ENCODE measurements at regions not wholly inside any gene's neighbourhood (a gene's known extent, or its start where the extent isn't known, plus 50 kb on each side); places are given as distances from the start of the nearest gene placed in this dataset.

GRCh38 chr2:223460774-223461211 lies 141.4 kb downstream of the SCG2 start:
- Histone ChIP-seq H3K23ac (ENCODE audit: low read length in 2 of 2) (no peak overlapping the region), H3K4me3 (ENCODE audit: insufficient read depth in 1 of 2, low read depth in 1 of 2, low read length in 2 of 2) (no peak overlapping the region), H2BK120ac (ENCODE audit: low read depth, low read length) (no peak overlapping the region), H4K8ac (ENCODE audit: low read length) (peak overlapping the region; percentile 52), H3K27me3 (ENCODE audit: control insufficient read depth in 1 of 2, insufficient read depth in 1 of 2, low read length in 2 of 2) (no peaks in the 10 kb centered on the region), H2BK15ac (ENCODE audit: low read depth, poor library complexity, severe bottlenecking) (no peak overlapping the region), H2AK5ac (ENCODE audit: low read length, severe bottlenecking) (no peak overlapping the region), H3K14ac (ENCODE audit: low read length in 2 of 2) (no peak overlapping the region), H3K27ac (ENCODE audit: low read length, poor library complexity, severe bottlenecking) (peak overlapping the region; percentile 5), H3K9ac (ENCODE audit: low read length) (peak overlapping the region; percentile 44), H2AFZ (ENCODE audit: low read depth, low read length) (no peak overlapping the region), H3K18ac (ENCODE audit: low read depth in 1 of 2, low read length in 2 of 2) (peak overlapping the region; percentile 44 to 82), H3K4me2 (ENCODE audit: low read length, poor library complexity, severe bottlenecking) (no peak overlapping the region), H2BK12ac (ENCODE audit: low read length in 2 of 2) (peak overlapping the region in 1 of 2 experiments; percentile 87), H3K36me3 (ENCODE audit: control insufficient read depth in 1 of 2, insufficient read depth in 2 of 2, low read depth in 1 of 2, low read length in 2 of 2) (no peaks in the 10 kb centered on the region), H2BK5ac (ENCODE audit: low read depth, low read length, poor library complexity, severe bottlenecking) (no peak overlapping the region), H3K4ac (ENCODE audit: low read depth in 1 of 2, low read length in 2 of 2) (peak overlapping the region in 1 of 2 experiments; percentile 60), H3K4me1 (ENCODE audit: control insufficient read depth, insufficient read depth, low read depth, low read length) (peaks cover 1% of the 10 kb centered on the region), H3K79me1 (replicated peaks; ENCODE audit: low read length, poor library complexity, severe bottlenecking) (no peaks in the 10 kb centered on the region), H4K91ac (ENCODE audit: low read length) (peak overlapping the region; percentile 25), H3K9me3 (ENCODE audit: control insufficient read depth, low read length) (peaks cover 12% of the 10 kb centered on the region)
- peak; percentile 82 for DNase-seq

GRCh38 chr2:223464071-223464470 lies 138.1 kb downstream of the SCG2 start:
- H3K18ac ChIP-seq (ENCODE audit: low read depth in 1 of 2, low read length in 2 of 2), result peak overlapping the region; percentile 75 to 83
- WGBS, result 100% methylated on average over 1 of the region's 2 CpGs
- H3K79me1 ChIP-seq (replicated peaks; ENCODE audit: low read length, poor library complexity, severe bottlenecking), result no peaks in the 10 kb centered on the region
- no peak overlapping the region for H3K23ac ChIP-seq (ENCODE audit: low read length in 2 of 2)
- no peak overlapping the region for H3K9ac ChIP-seq (ENCODE audit: low read length)
- H2BK120ac ChIP-seq (ENCODE audit: low read depth, low read length), result peak overlapping the region; percentile 42
- no peak overlapping the region for H3K4me2 ChIP-seq (ENCODE audit: low read length, poor library complexity, severe bottlenecking)
- DNase-seq, result no peak
- H2BK5ac ChIP-seq (ENCODE audit: low read depth, low read length, poor library complexity, severe bottlenecking), result no peak overlapping the region
- H3K27me3 ChIP-seq (ENCODE audit: control insufficient read depth in 1 of 2, insufficient read depth in 1 of 2, low read length in 2 of 2), result no peaks in the 10 kb centered on the region
- no peaks in the 10 kb centered on the region for H3K36me3 ChIP-seq (ENCODE audit: control insufficient read depth in 1 of 2, insufficient read depth in 2 of 2, low read depth in 1 of 2, low read length in 2 of 2)
- H2BK15ac ChIP-seq (ENCODE audit: low read depth, poor library complexity, severe bottlenecking), result no peak overlapping the region
- peak overlapping the region; percentile 74 for H4K91ac ChIP-seq (ENCODE audit: low read length)
- H2BK12ac ChIP-seq (ENCODE audit: low read length in 2 of 2), result peak overlapping the region in 1 of 2 experiments; percentile 83
- H2AK5ac ChIP-seq (ENCODE audit: low read length, severe bottlenecking), result no peak overlapping the region
- peak overlapping the region in 1 of 2 experiments; percentile 57 for H3K4ac ChIP-seq (ENCODE audit: low read depth in 1 of 2, low read length in 2 of 2)
- H3K4me1 ChIP-seq (ENCODE audit: control insufficient read depth, insufficient read depth, low read depth, low read length), result peaks cover 5% of the 10 kb centered on the region
- H4K8ac ChIP-seq (ENCODE audit: low read length), result peak overlapping the region; percentile 66
- H3K27ac ChIP-seq (ENCODE audit: low read length, poor library complexity, severe bottlenecking), result no peak overlapping the region
- H2AFZ ChIP-seq (ENCODE audit: low read depth, low read length), result no peak overlapping the region
- peaks cover 12% of the 10 kb centered on the region for H3K9me3 ChIP-seq (ENCODE audit: control insufficient read depth, low read length)
- peak overlapping the region in 1 of 2 experiments; percentile 3 for H3K14ac ChIP-seq (ENCODE audit: low read length in 2 of 2)
- no peak overlapping the region for H3K4me3 ChIP-seq (ENCODE audit: insufficient read depth in 1 of 2, low read depth in 1 of 2, low read length in 2 of 2)

GRCh38 chr2:223465793-223466192 lies 136.4 kb downstream of the SCG2 start:
- Histone ChIP-seq H2BK5ac (ENCODE audit: low read depth, low read length, poor library complexity, severe bottlenecking) (no peak overlapping the region), H4K91ac (ENCODE audit: low read length) (no peak overlapping the region), H4K8ac (ENCODE audit: low read length) (no peak overlapping the region), H3K4me2 (ENCODE audit: low read length, poor library complexity, severe bottlenecking) (no peak overlapping the region), H3K79me1 (replicated peaks; ENCODE audit: low read length, poor library complexity, severe bottlenecking) (no peaks in the 10 kb centered on the region), H3K9me3 (ENCODE audit: control insufficient read depth, low read length) (peaks cover 12% of the 10 kb centered on the region), H3K36me3 (ENCODE audit: control insufficient read depth in 1 of 2, insufficient read depth in 2 of 2, low read depth in 1 of 2, low read length in 2 of 2) (no peaks in the 10 kb centered on the region), H3K4me1 (ENCODE audit: control insufficient read depth, insufficient read depth, low read depth, low read length) (peaks cover 8% of the 10 kb centered on the region), H2AK5ac (ENCODE audit: low read length, severe bottlenecking) (no peak overlapping the region), H3K27ac (ENCODE audit: low read length, poor library complexity, severe bottlenecking) (peak overlapping the region; percentile 47), H2BK12ac (ENCODE audit: low read length in 2 of 2) (no peak overlapping the region), H3K18ac (ENCODE audit: low read depth in 1 of 2, low read length in 2 of 2) (no peak overlapping the region), H3K14ac (ENCODE audit: low read length in 2 of 2) (no peak overlapping the region), H3K4me3 (ENCODE audit: insufficient read depth in 1 of 2, low read depth in 1 of 2, low read length in 2 of 2) (no peak overlapping the region), H2BK120ac (ENCODE audit: low read depth, low read length) (no peak overlapping the region), H3K4ac (ENCODE audit: low read depth in 1 of 2, low read length in 2 of 2) (no peak overlapping the region), H3K9ac (ENCODE audit: low read length) (no peak overlapping the region), H2AFZ (ENCODE audit: low read depth, low read length) (no peak overlapping the region), H3K23ac (ENCODE audit: low read length in 2 of 2) (no peak overlapping the region), H3K27me3 (ENCODE audit: control insufficient read depth in 1 of 2, insufficient read depth in 1 of 2, low read length in 2 of 2) (no peaks in the 10 kb centered on the region), H2BK15ac (ENCODE audit: low read depth, poor library complexity, severe bottlenecking) (no peak overlapping the region)
- 18% methylated on average over 2 of the region's 2 CpGs for WGBS
- peak; percentile 98 for DNase-seq

GRCh38 chr2:223467196-223467595 lies 135.0 kb downstream of the SCG2 start:
- no peak overlapping the region for H3K9ac ChIP-seq (ENCODE audit: low read length)
- peak overlapping the region in 1 of 2 experiments; percentile 86 for H2BK12ac ChIP-seq (ENCODE audit: low read length in 2 of 2)
- no peak overlapping the region for H3K4me3 ChIP-seq (ENCODE audit: insufficient read depth in 1 of 2, low read depth in 1 of 2, low read length in 2 of 2)
- H4K91ac ChIP-seq (ENCODE audit: low read length), result no peak overlapping the region
- H3K18ac ChIP-seq (ENCODE audit: low read depth in 1 of 2, low read length in 2 of 2), result peak overlapping the region in 1 of 2 experiments; percentile 54
- no peaks in the 10 kb centered on the region for H3K36me3 ChIP-seq (ENCODE audit: control insufficient read depth in 1 of 2, insufficient read depth in 2 of 2, low read depth in 1 of 2, low read length in 2 of 2)
- no peaks in the 10 kb centered on the region for H3K27me3 ChIP-seq (ENCODE audit: control insufficient read depth in 1 of 2, insufficient read depth in 1 of 2, low read length in 2 of 2)
- no peak overlapping the region for H2BK15ac ChIP-seq (ENCODE audit: low read depth, poor library complexity, severe bottlenecking)
- H3K9me3 ChIP-seq (ENCODE audit: control insufficient read depth, low read length), result peaks cover 9% of the 10 kb centered on the region
- H3K4me2 ChIP-seq (ENCODE audit: low read length, poor library complexity, severe bottlenecking), result no peak overlapping the region
- H2AFZ ChIP-seq (ENCODE audit: low read depth, low read length), result no peak overlapping the region
- no peak overlapping the region for H4K8ac ChIP-seq (ENCODE audit: low read length)
- H2BK5ac ChIP-seq (ENCODE audit: low read depth, low read length, poor library complexity, severe bottlenecking), result no peak overlapping the region
- H3K14ac ChIP-seq (ENCODE audit: low read length in 2 of 2), result no peak overlapping the region
- no peaks in the 10 kb centered on the region for H3K79me1 ChIP-seq (replicated peaks; ENCODE audit: low read length, poor library complexity, severe bottlenecking)
- H3K4me1 ChIP-seq (ENCODE audit: control insufficient read depth, insufficient read depth, low read depth, low read length), result peaks cover 7% of the 10 kb centered on the region
- no peak overlapping the region for H3K23ac ChIP-seq (ENCODE audit: low read length in 2 of 2)
- H2AK5ac ChIP-seq (ENCODE audit: low read length, severe bottlenecking), result no peak overlapping the region
- peak overlapping the region in 1 of 2 experiments; percentile 72 for H3K4ac ChIP-seq (ENCODE audit: low read depth in 1 of 2, low read length in 2 of 2)
- no peak for DNase-seq
- no peak overlapping the region for H2BK120ac ChIP-seq (ENCODE audit: low read depth, low read length)
- H3K27ac ChIP-seq (ENCODE audit: low read length, poor library complexity, severe bottlenecking), result no peak overlapping the region
- WGBS, result 100% methylated on average over 1 of the region's 2 CpGs

All from mesenchymal stem cell (in vitro differentiated cells and primary cell).